T-helper 17 cell (primary cell): ENCODE measurements at regions not wholly inside any gene's neighbourhood (a gene's known extent, or its start where the extent isn't known, plus 50 kb on each side); places are given as distances from the start of the nearest gene placed in this dataset.

ENCODE experiments used
- ATAC-seq: fragments of 150-1000 bp; cut with Tn5 transposase; 2 replicates; pipeline ENCODE4 v1.10.0; 2021; ENCODE audit warnings: mild to moderate bottlenecking, moderate library complexity
- DNase-seq, 3 donors: peaks; one replicate each; pipeline versions ENCODE4 v3.0.0 to v3.0.0-alpha.2; 2020 to 2021
- H3K9me3 ChIP-seq: one replicate; pipeline ENCODE4 v1.7.0; 2013; ENCODE audit warnings: low read length, mild to moderate bottlenecking; ENCODE audit not compliant: control insufficient read depth, poor library complexity, severe bottlenecking
- H3K27ac Mint-ChIP-seq: one replicate; pipeline ENCODE4 v1.8.0; 2022; ENCODE audit warnings: mild to moderate bottlenecking, moderate library complexity, mixed read lengths
- H3K27me3 Mint-ChIP-seq: one replicate; pipeline ENCODE4 v1.8.0; 2022; ENCODE audit warnings: mixed read lengths
- H3K36me3 Mint-ChIP-seq: one replicate; pipeline ENCODE4 v1.8.0; 2022; ENCODE audit warnings: low read depth, mixed read lengths
- H3K4me1 Mint-ChIP-seq: one replicate; pipeline ENCODE4 v1.8.0; 2022; ENCODE audit warnings: mild to moderate bottlenecking, mixed read lengths
- H3K4me3 Mint-ChIP-seq: one replicate; pipeline ENCODE4 v1.8.0; 2022; ENCODE audit warnings: mild to moderate bottlenecking, moderate library complexity, mixed read lengths

- DNase-seq (no peak), ATAC-seq (no peak)
- H3K27me3 Mint-ChIP-seq, result no peaks in the 10 kb centered on the region
- no peak overlapping the region for H3K27ac Mint-ChIP-seq
- H3K4me1 Mint-ChIP-seq, result no peaks in the 10 kb centered on the region
- no peak overlapping the region for H3K4me3 Mint-ChIP-seq
- no peaks in the 10 kb centered on the region for H3K36me3 Mint-ChIP-seq
- H3K9me3 ChIP-seq, result no peaks in the 10 kb centered on the region
These were observed 364.0 kb downstream of the OLFM3 start for GRCh38 chr1:101632548-101633272.

GRCh38 chr1:101645810-101646209 lies 350.9 kb downstream of the OLFM3 start:
- no peaks in the 10 kb centered on the region for H3K36me3 Mint-ChIP-seq
- no peaks in the 10 kb centered on the region for H3K4me1 Mint-ChIP-seq
- H3K27ac Mint-ChIP-seq, result no peak overlapping the region
- no peaks in the 10 kb centered on the region for H3K27me3 Mint-ChIP-seq
- DNase-seq (no peak), ATAC-seq (no peak)
- no peaks in the 10 kb centered on the region for H3K9me3 ChIP-seq
- no peak overlapping the region for H3K4me3 Mint-ChIP-seq

GRCh38 chr1:101652484-101652883 lies 344.2 kb downstream of the OLFM3 start:
- peaks cover 2% of the 10 kb centered on the region for H3K36me3 Mint-ChIP-seq
- no peak overlapping the region for H3K27ac Mint-ChIP-seq
- no peaks in the 10 kb centered on the region for H3K9me3 ChIP-seq
- ATAC-seq (no peak), DNase-seq (no peak)
- H3K4me3 Mint-ChIP-seq, result no peak overlapping the region
- no peaks in the 10 kb centered on the region for H3K4me1 Mint-ChIP-seq
- peaks cover 4% of the 10 kb centered on the region for H3K27me3 Mint-ChIP-seq

- no peaks in the 10 kb centered on the region for H3K9me3 ChIP-seq
- peaks cover 4% of the 10 kb centered on the region for H3K27me3 Mint-ChIP-seq
- no peak overlapping the region for H3K4me3 Mint-ChIP-seq
- H3K36me3 Mint-ChIP-seq, result peaks cover 2% of the 10 kb centered on the region
- H3K4me1 Mint-ChIP-seq, result no peaks in the 10 kb centered on the region
- H3K27ac Mint-ChIP-seq, result no peak overlapping the region
- ATAC-seq, result no peak
- no peak for DNase-seq
These were observed 343.2 kb downstream of the OLFM3 start for GRCh38 chr1:101653482-101653946.

- Mint-ChIP-seq H3K4me3 (no peak overlapping the region), H3K27me3 (no peaks in the 10 kb centered on the region), H3K27ac (no peak overlapping the region), H3K36me3 (no peaks in the 10 kb centered on the region), H3K4me1 (no peaks in the 10 kb centered on the region)
- peaks cover 6% of the 10 kb centered on the region for H3K9me3 ChIP-seq
- ATAC-seq (no peak), DNase-seq (no peak)
These were observed 332.0 kb downstream of the OLFM3 start for GRCh38 chr1:101664726-101665125.

- H3K4me1 Mint-ChIP-seq, result no peaks in the 10 kb centered on the region
- no peak overlapping the region for H3K4me3 Mint-ChIP-seq
- no peak for ATAC-seq
- H3K27me3 Mint-ChIP-seq, result no peaks in the 10 kb centered on the region
- no peaks in the 10 kb centered on the region for H3K36me3 Mint-ChIP-seq
- DNase-seq, result no peak
- H3K9me3 ChIP-seq, result peaks cover 6% of the 10 kb centered on the region
- H3K27ac Mint-ChIP-seq, result no peak overlapping the region
These were observed 329.0 kb downstream of the OLFM3 start for GRCh38 chr1:101667761-101668160.

- no peak overlapping the region for H3K27ac Mint-ChIP-seq
- H3K27me3 Mint-ChIP-seq, result no peaks in the 10 kb centered on the region
- no peaks in the 10 kb centered on the region for H3K4me1 Mint-ChIP-seq
- DNase-seq, result no peak
- H3K9me3 ChIP-seq, result no peaks in the 10 kb centered on the region
- ATAC-seq, result no peak
- H3K36me3 Mint-ChIP-seq, result no peaks in the 10 kb centered on the region
- no peak overlapping the region for H3K4me3 Mint-ChIP-seq
These were observed 313.6 kb downstream of the OLFM3 start for GRCh38 chr1:101683136-101683535.

- ATAC-seq (no peak), DNase-seq (no peak)
- H3K36me3 Mint-ChIP-seq, result no peaks in the 10 kb centered on the region
- no peaks in the 10 kb centered on the region for H3K9me3 ChIP-seq
- H3K27ac Mint-ChIP-seq, result no peak overlapping the region
- no peaks in the 10 kb centered on the region for H3K4me1 Mint-ChIP-seq
- no peaks in the 10 kb centered on the region for H3K27me3 Mint-ChIP-seq
- H3K4me3 Mint-ChIP-seq, result no peak overlapping the region
These were observed 313.2 kb downstream of the OLFM3 start for GRCh38 chr1:101683561-101683960.

- H3K4me1 Mint-ChIP-seq, result no peaks in the 10 kb centered on the region
- no peak for DNase-seq
- peaks cover 6% of the 10 kb centered on the region for H3K27me3 Mint-ChIP-seq
- H3K4me3 Mint-ChIP-seq, result no peak overlapping the region
- H3K27ac Mint-ChIP-seq, result no peak overlapping the region
- no peak for ATAC-seq
- H3K9me3 ChIP-seq, result no peaks in the 10 kb centered on the region
- H3K36me3 Mint-ChIP-seq, result no peaks in the 10 kb centered on the region
These were observed 299.7 kb downstream of the OLFM3 start for GRCh38 chr1:101697072-101697471.

GRCh38 chr1:101698681-101699080 lies 298.0 kb downstream of the OLFM3 start:
- DNase-seq (no peak), ATAC-seq (no peak)
- Mint-ChIP-seq H3K27ac (no peak overlapping the region), H3K4me1 (no peaks in the 10 kb centered on the region), H3K4me3 (no peak overlapping the region), H3K27me3 (peaks cover 6% of the 10 kb centered on the region), H3K36me3 (no peaks in the 10 kb centered on the region)
- no peaks in the 10 kb centered on the region for H3K9me3 ChIP-seq

GRCh38 chr1:101704895-101705294 lies 291.8 kb downstream of the OLFM3 start:
- no peaks in the 10 kb centered on the region for H3K9me3 ChIP-seq
- Mint-ChIP-seq H3K36me3 (no peaks in the 10 kb centered on the region), H3K27me3 (no peaks in the 10 kb centered on the region), H3K4me1 (no peaks in the 10 kb centered on the region), H3K27ac (no peak overlapping the region), H3K4me3 (no peak overlapping the region)
- DNase-seq, result no peak
- no peak for ATAC-seq

- no peaks in the 10 kb centered on the region for H3K4me1 Mint-ChIP-seq
- H3K4me3 Mint-ChIP-seq, result no peak overlapping the region
- DNase-seq (no peak), ATAC-seq (no peak)
- no peaks in the 10 kb centered on the region for H3K36me3 Mint-ChIP-seq
- H3K9me3 ChIP-seq, result no peaks in the 10 kb centered on the region
- no peaks in the 10 kb centered on the region for H3K27me3 Mint-ChIP-seq
- no peak overlapping the region for H3K27ac Mint-ChIP-seq
These were observed 290.4 kb downstream of the OLFM3 start for GRCh38 chr1:101706366-101706765.

GRCh38 chr1:101709721-101710120 lies 287.0 kb downstream of the OLFM3 start:
- Mint-ChIP-seq H3K27me3 (no peaks in the 10 kb centered on the region), H3K4me3 (no peak overlapping the region), H3K27ac (no peak overlapping the region), H3K4me1 (no peaks in the 10 kb centered on the region), H3K36me3 (no peaks in the 10 kb centered on the region)
- DNase-seq (no peak), ATAC-seq (no peak)
- no peaks in the 10 kb centered on the region for H3K9me3 ChIP-seq

GRCh38 chr1:101713760-101714159 lies 283.0 kb downstream of the OLFM3 start:
- H3K4me3 Mint-ChIP-seq, result no peak overlapping the region
- H3K36me3 Mint-ChIP-seq, result no peaks in the 10 kb centered on the region
- no peaks in the 10 kb centered on the region for H3K4me1 Mint-ChIP-seq
- H3K27me3 Mint-ChIP-seq, result no peaks in the 10 kb centered on the region
- ATAC-seq, result no peak
- no peak for DNase-seq
- no peak overlapping the region for H3K27ac Mint-ChIP-seq
- H3K9me3 ChIP-seq, result no peaks in the 10 kb centered on the region
